ENCODE measurements at regions not wholly inside any gene's neighbourhood (a gene's known extent, or its start where the extent isn't known, plus 50 kb on each side); places are given as distances from the start of the nearest gene placed in this dataset.

DNA sequence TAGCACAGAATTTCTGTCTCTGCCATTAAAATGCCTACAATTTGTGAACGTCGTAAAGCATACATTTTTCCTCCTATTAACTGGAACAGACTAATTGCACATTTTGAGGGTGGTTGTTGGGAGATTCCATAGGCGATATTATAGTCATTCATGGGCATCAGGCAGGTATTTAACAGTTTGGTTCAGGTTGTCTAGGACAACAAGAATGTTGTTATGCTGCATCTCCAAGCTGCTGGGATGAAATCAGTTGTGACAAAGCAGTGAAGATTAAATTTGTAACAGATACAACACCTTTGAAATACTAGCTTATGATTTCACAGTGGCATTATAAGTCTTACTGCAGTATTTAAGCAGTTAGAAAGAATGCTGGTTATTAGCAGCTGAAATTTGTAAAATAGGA is 339.7 kb upstream of the PITX2 start:
- TF ChIP-seq FOS (IDR thresholded peaks at IDR 0.05; ENCODE audit: borderline replicate concordance, insufficient read depth, low read length): no peak
- no peak for TF ChIP-seq CTCF (IDR thresholded peaks at IDR 0.05; ENCODE audit: extremely low read depth in 1 of 2, insufficient read depth in 1 of 2, low read depth in 1 of 2, low read length in 2 of 2)
- TF ChIP-seq JUN (IDR thresholded peaks at IDR 0.05; ENCODE audit: borderline replicate concordance, insufficient read depth, insufficient read length, low read depth): no peak
- no peak for TF ChIP-seq MYC (IDR thresholded peaks at IDR 0.05; ENCODE audit: low read depth, low read length)
- no peak for TF ChIP-seq POLR2A (IDR thresholded peaks at IDR 0.05; ENCODE audit: low read depth, low read length)
- TF ChIP-seq GATA2 (IDR thresholded peaks at IDR 0.05; ENCODE audit: insufficient read depth, insufficient read length, low read depth, low read length): no peak
- TF ChIP-seq, protein P1, sequence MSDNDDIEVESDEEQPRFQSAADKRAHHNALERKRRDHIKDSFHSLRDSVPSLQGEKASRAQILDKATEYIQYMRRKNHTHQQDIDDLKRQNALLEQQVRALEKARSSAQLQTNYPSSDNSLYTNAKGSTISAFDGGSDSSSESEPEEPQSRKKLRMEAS (IDR thresholded peaks at IDR 0.05; ENCODE audit: insufficient read depth, insufficient read length): no peak
- TF ChIP-seq POLR2AphosphoS5 (IDR thresholded peaks at IDR 0.05; ENCODE audit: insufficient read depth, low read depth, low read length): no peak
- no peak for TF ChIP-seq EZH2 (IDR thresholded peaks at IDR 0.05; ENCODE audit: borderline replicate concordance, low read depth, low read length, severe bottlenecking)
- Histone ChIP-seq H2AFZ (ENCODE audit: low read depth, low read length) (no peak overlapping the region), H3K4me1 (ENCODE audit: control insufficient read depth, extremely low read depth, insufficient read depth, low read length) (no peaks in the 10 kb centered on the region), H3K79me2 (ENCODE audit: control insufficient read depth, insufficient read depth, low read length) (no peaks in the 10 kb centered on the region), H3K9me3 (replicated peaks; ENCODE audit: control insufficient read depth, insufficient read depth, low read length) (no peaks in the 10 kb centered on the region), H3K9ac (replicated peaks; ENCODE audit: extremely low read depth, insufficient read depth, low read length) (no peak overlapping the region), H3K9me1 (replicated peaks; ENCODE audit: control insufficient read depth, extremely low read depth, insufficient read depth, low read length) (no peaks in the 10 kb centered on the region), H3K4me3 (replicated peaks in 1 of 3; ENCODE audit: insufficient read depth in 1 of 3, low read depth in 1 of 3, low read length in 3 of 3) (no peak overlapping the region), H3K27me3 (ENCODE audit: control insufficient read depth in 2 of 2, insufficient read depth in 2 of 2, low read length in 2 of 2) (peaks cover 0 to 2% of the 10 kb centered on the region in 2 experiments), H4K20me1 (replicated peaks; ENCODE audit: control insufficient read depth, extremely low read depth, insufficient read depth, low read length) (no peaks in the 10 kb centered on the region), H3K36me3 (ENCODE audit: control insufficient read depth in 2 of 2, extremely low read depth in 1 of 2, insufficient read depth in 2 of 2, low read length in 2 of 2) (no peaks in the 10 kb centered on the region), H3K4me2 (ENCODE audit: insufficient read depth, low read length) (no peak overlapping the region), H3K27ac (ENCODE audit: insufficient read depth, low read depth, low read length) (no peak overlapping the region)
- POLR2A ChIA-PET: no interaction called here
- DNase-seq (ENCODE audit: low read depth, low spot score): no peak
- FAIRE-seq: no peak
- intact Hi-C loops (cut with micrococcal nuclease): no loop called here
- dilution Hi-C loops (cut with MboI; ENCODE audit: extremely low pct_ligation_motif_present, low sequenced_read_pairs): no loop called here
- CTCF ChIA-PET: no interaction called here
- no TSS peak for BruUV-seq (replicated peaks)

All from endothelial cell of umbilical vein (primary cell).